Mesenchymal stem cell (in vitro differentiated cells and primary cell): ENCODE measurements at regions not wholly inside any gene's neighbourhood (a gene's known extent, or its start where the extent isn't known, plus 50 kb on each side); places are given as distances from the start of the nearest gene placed in this dataset.

ENCODE experiments used
- DNase-seq: peaks from one replicate; pipeline ENCODE4 v3.0.0-alpha.2; 2013
- H2AFZ ChIP-seq: one replicate; pipeline ENCODE4 v1.6.1; 2013; ENCODE audit warnings: low read depth, mild to moderate bottlenecking, control low read depth, inconsistent platforms, low read length, moderate library complexity
- H2AK5ac ChIP-seq: 2 replicates; pipeline ENCODE4 v1.6.1; 2013; ENCODE audit warnings: low read length, moderate library complexity, mild to moderate bottlenecking, inconsistent platforms; ENCODE audit not compliant: severe bottlenecking
- H2BK120ac ChIP-seq: one replicate; pipeline ENCODE4 v1.6.1; 2013; ENCODE audit warnings: low read depth, mild to moderate bottlenecking, inconsistent platforms, low read length, moderate library complexity
- H2BK12ac ChIP-seq, 2 experiments: one replicate each; pipeline ENCODE4 v1.6.1; 2013; ENCODE audit warnings: inconsistent platforms in 2 of 2, low read length in 2 of 2, mild to moderate bottlenecking in 2 of 2, moderate library complexity in 2 of 2, control low read depth in 1 of 2
- H2BK15ac ChIP-seq: one replicate; pipeline ENCODE4 v1.6.1; 2013; ENCODE audit warnings: mild to moderate bottlenecking, low read depth, inconsistent platforms; ENCODE audit not compliant: poor library complexity, severe bottlenecking
- H2BK5ac ChIP-seq: 2 replicates; pipeline ENCODE4 v1.6.1; 2013; ENCODE audit warnings: low read depth, mild to moderate bottlenecking, low read length, control low read depth, inconsistent platforms; ENCODE audit not compliant: poor library complexity, severe bottlenecking
- H3K14ac ChIP-seq, 2 experiments: one replicate each; pipeline ENCODE4 v1.6.1; 2013; ENCODE audit warnings: inconsistent platforms in 2 of 2, low read length in 2 of 2, control low read depth in 1 of 2, mild to moderate bottlenecking in 1 of 2, moderate library complexity in 1 of 2
- H3K18ac ChIP-seq, 2 experiments: one replicate each; pipeline ENCODE4 v1.6.1; 2013; ENCODE audit warnings: inconsistent platforms in 2 of 2, low read length in 2 of 2, control low read depth in 1 of 2, low read depth in 1 of 2, mild to moderate bottlenecking in 1 of 2
- H3K23ac ChIP-seq, 2 experiments: one replicate each; pipeline ENCODE4 v1.6.1; 2013; ENCODE audit warnings: inconsistent platforms in 2 of 2, low read length in 2 of 2, mild to moderate bottlenecking in 2 of 2, moderate library complexity in 2 of 2, control low read depth in 1 of 2
- H3K27ac ChIP-seq: 2 replicates; pipeline ENCODE4 v1.5.1; 2013; ENCODE audit warnings: mild to moderate bottlenecking, moderate library complexity, low read length, control low read depth, inconsistent platforms; ENCODE audit not compliant: poor library complexity, severe bottlenecking
- H3K27me3 ChIP-seq, 2 experiments: 2 replicates each; pipeline versions ENCODE4 v1.6.1 to v1.7.0; 2013; ENCODE audit warnings: low read length in 2 of 2, mild to moderate bottlenecking in 2 of 2, moderate library complexity in 2 of 2, control low read depth in 1 of 2, inconsistent platforms in 1 of 2; ENCODE audit not compliant: control insufficient read depth in 1 of 2, insufficient read depth in 1 of 2
- H3K36me3 ChIP-seq, 2 experiments: 2 replicates each; pipeline versions ENCODE4 v1.6.1 to v1.7.0; 2013; ENCODE audit warnings: low read length in 2 of 2, control low read depth in 1 of 2, inconsistent platforms in 1 of 2, low read depth in 1 of 2, mild to moderate bottlenecking in 1 of 2; ENCODE audit not compliant: insufficient read depth in 2 of 2, control insufficient read depth in 1 of 2
- H3K4ac ChIP-seq, 2 experiments: one replicate each; pipeline ENCODE4 v1.6.1; 2013; ENCODE audit warnings: inconsistent platforms in 2 of 2, low read length in 2 of 2, mild to moderate bottlenecking in 2 of 2, moderate library complexity in 2 of 2, control low read depth in 1 of 2, low read depth in 1 of 2
- H3K4me1 ChIP-seq: 2 replicates; pipeline ENCODE4 v1.6.1; 2013; ENCODE audit warnings: low read depth, low read length, control low read depth; ENCODE audit not compliant: control insufficient read depth, insufficient read depth
- H3K4me2 ChIP-seq: 2 replicates; pipeline ENCODE4 v1.6.1; 2013; ENCODE audit warnings: low read length, mild to moderate bottlenecking, inconsistent platforms; ENCODE audit not compliant: poor library complexity, severe bottlenecking
- H3K4me3 ChIP-seq, 2 experiments: 2 replicates each; pipeline versions ENCODE4 v1.5.1 to v1.7.0; 2013; ENCODE audit warnings: low read length in 2 of 2, mild to moderate bottlenecking in 2 of 2, control low read depth in 1 of 2, low read depth in 1 of 2; ENCODE audit not compliant: insufficient read depth in 1 of 2
- H3K79me1 ChIP-seq: replicated peaks from 2 replicates; pipeline ENCODE4 v1.6.1; 2013; ENCODE audit warnings: mild to moderate bottlenecking, control low read depth, low read length, inconsistent platforms; ENCODE audit not compliant: poor library complexity, severe bottlenecking
- H3K9ac ChIP-seq: 2 replicates; pipeline ENCODE4 v1.7.0; 2013; ENCODE audit warnings: mild to moderate bottlenecking, low read length, moderate library complexity
- H3K9me3 ChIP-seq: 2 replicates; pipeline ENCODE4 v1.7.0; 2013; ENCODE audit warnings: mild to moderate bottlenecking, low read length; ENCODE audit not compliant: control insufficient read depth
- H4K8ac ChIP-seq: one replicate; pipeline ENCODE4 v1.6.1; 2013; ENCODE audit warnings: inconsistent platforms, mild to moderate bottlenecking, low read length, moderate library complexity
- H4K91ac ChIP-seq: one replicate; pipeline ENCODE4 v1.6.1; 2013; ENCODE audit warnings: mild to moderate bottlenecking, low read length, inconsistent platforms
- WGBS: methylation state at CpG from one replicate; pipeline ENCODE4 v1.1.7; 2013; ENCODE audit warnings: mixed read lengths; 5-methylcytosine and 5-hydroxymethylcytosine counted together

GRCh38 chr10:43855667-43856210 is 207.1 kb upstream of the ZNF32 start:
- Histone ChIP-seq H3K36me3 (no peaks in the 10 kb centered on the region), H2AFZ (no peak overlapping the region), H3K4me3 (no peak overlapping the region), H3K4me2 (no peak overlapping the region), H3K23ac (no peak overlapping the region), H2AK5ac (no peak overlapping the region), H2BK120ac (peak overlapping the region; percentile 84), H3K9ac (no peak overlapping the region), H3K18ac (peak overlapping the region; percentile 68 to 72), H3K14ac (peak overlapping the region in 1 of 2 experiments; percentile 19), H3K27ac (no peak overlapping the region), H4K8ac (peak overlapping the region; percentile 86), H3K4ac (peak overlapping the region; percentile 3 to 80), H3K79me1 (no peaks in the 10 kb centered on the region), H3K4me1 (peaks cover 15% of the 10 kb centered on the region), H3K27me3 (peaks cover 0 to 5% of the 10 kb centered on the region in 2 experiments), H3K9me3 (no peaks in the 10 kb centered on the region), H4K91ac (peak overlapping the region; percentile 95), H2BK12ac (peak overlapping the region; percentile 44 to 86), H2BK15ac (peak overlapping the region; percentile 55), H2BK5ac (no peak overlapping the region)
- WGBS = 38% methylated on average over 4 of the region's 4 CpGs
- DNase-seq = peak; percentile 34

GRCh38 chr10:43854007-43854406 is 205.3 kb upstream of the ZNF32 start:
- Histone ChIP-seq H3K4me1 (peaks cover 12% of the 10 kb centered on the region), H3K36me3 (no peaks in the 10 kb centered on the region), H3K14ac (no peak overlapping the region), H3K27me3 (peaks cover 0 to under 1% of the 10 kb centered on the region in 2 experiments), H3K9me3 (no peaks in the 10 kb centered on the region), H4K91ac (no peak overlapping the region), H3K4me2 (no peak overlapping the region), H3K23ac (no peak overlapping the region), H4K8ac (no peak overlapping the region), H2BK5ac (no peak overlapping the region), H2AFZ (no peak overlapping the region), H2BK120ac (no peak overlapping the region), H3K4ac (no peak overlapping the region), H3K79me1 (no peaks in the 10 kb centered on the region), H3K18ac (peak overlapping the region; percentile 1 to 13), H2BK15ac (no peak overlapping the region), H2BK12ac (peak overlapping the region; percentile 2 to 86), H3K4me3 (no peak overlapping the region), H2AK5ac (no peak overlapping the region), H3K27ac (no peak overlapping the region), H3K9ac (no peak overlapping the region)
- WGBS = 24% methylated on average over 10 of the region's 10 CpGs
- peak; percentile 87 for DNase-seq

- DNase-seq = no peak
- no peak overlapping the region for H3K4me3 ChIP-seq
- H3K4me1 ChIP-seq = peaks cover 12% of the 10 kb centered on the region
- H4K91ac ChIP-seq = no peak overlapping the region
- no peak overlapping the region for H3K23ac ChIP-seq
- H3K9ac ChIP-seq = no peak overlapping the region
- H2AFZ ChIP-seq = no peak overlapping the region
- no peak overlapping the region for H3K14ac ChIP-seq
- no peak overlapping the region for H2AK5ac ChIP-seq
- H3K18ac ChIP-seq = peak overlapping the region in 1 of 2 experiments; percentile 1
- no peak overlapping the region for H3K27ac ChIP-seq
- H2BK12ac ChIP-seq = peak overlapping the region in 1 of 2 experiments; percentile 86
- no peaks in the 10 kb centered on the region for H3K79me1 ChIP-seq
- no peaks in the 10 kb centered on the region for H3K9me3 ChIP-seq
- H2BK5ac ChIP-seq = no peak overlapping the region
- no peak overlapping the region for H2BK120ac ChIP-seq
- no peaks in the 10 kb centered on the region for H3K27me3 ChIP-seq
- WGBS = 100% methylated on average over 5 of the region's 7 CpGs
- H4K8ac ChIP-seq = no peak overlapping the region
- no peak overlapping the region for H3K4me2 ChIP-seq
- H3K36me3 ChIP-seq = no peaks in the 10 kb centered on the region
- H3K4ac ChIP-seq = peak overlapping the region; percentile 39 to 59
- no peak overlapping the region for H2BK15ac ChIP-seq
Measured at GRCh38 chr10:43853369-43853768, 204.7 kb upstream of the ZNF32 start.

- Histone ChIP-seq H3K23ac (no peak overlapping the region), H3K4me2 (no peak overlapping the region), H2BK12ac (peak overlapping the region; percentile 46 to 65), H3K79me1 (no peaks in the 10 kb centered on the region), H2BK120ac (peak overlapping the region; percentile 11), H2BK5ac (no peak overlapping the region), H3K9ac (no peak overlapping the region), H3K4me3 (no peak overlapping the region), H3K27ac (no peak overlapping the region), H4K8ac (no peak overlapping the region), H3K14ac (peak overlapping the region in 1 of 2 experiments; percentile 26), H2BK15ac (peak overlapping the region; percentile 62), H3K4me1 (peaks cover 12% of the 10 kb centered on the region), H2AK5ac (no peak overlapping the region), H3K9me3 (no peaks in the 10 kb centered on the region), H3K36me3 (no peaks in the 10 kb centered on the region), H3K4ac (peak overlapping the region; percentile 32 to 40), H2AFZ (no peak overlapping the region), H3K27me3 (no peaks in the 10 kb centered on the region), H4K91ac (peak overlapping the region; percentile 67), H3K18ac (peak overlapping the region in 1 of 2 experiments; percentile 73)
- DNase-seq = no peak
- WGBS = 97% methylated on average over 5 of the region's 5 CpGs
Measured at GRCh38 chr10:43852644-43853214, 204.0 kb upstream of the ZNF32 start.
